ENCODE measurements at regions not wholly inside any gene's neighbourhood (a gene's known extent, or its start where the extent isn't known, plus 50 kb on each side); places are given as distances from the start of the nearest gene placed in this dataset.
A peak's percentile ranks its signal among the peaks of the same experiment; 100 is the strongest.

GRCh38 chr5:68565427-68565826 is 349.9 kb downstream of the PIK3R1 start:
- no peak for DNase-seq (ENCODE audit: low read depth in 2 of 2)

- no peak for DNase-seq (ENCODE audit: low read depth in 2 of 2)
Measured at GRCh38 chr5:68576805-68577204, 361.2 kb downstream of the PIK3R1 start.

GRCh38 chr5:68582284-68582683 is 366.7 kb downstream of the PIK3R1 start:
- DNase-seq (ENCODE audit: low read depth in 2 of 2), result no peak

- no peak for DNase-seq (ENCODE audit: low read depth in 2 of 2)
Measured at GRCh38 chr5:68587171-68587570, 371.6 kb downstream of the PIK3R1 start.

GRCh38 chr5:68591850-68592249 is 376.3 kb downstream of the PIK3R1 start:
- no peak for DNase-seq (ENCODE audit: low read depth in 2 of 2)

- no peak for DNase-seq (ENCODE audit: low read depth in 2 of 2)
Measured at GRCh38 chr5:68592351-68592750, 376.8 kb downstream of the PIK3R1 start.

- DNase-seq (ENCODE audit: low read depth in 2 of 2), result no peak
Measured at GRCh38 chr5:68593211-68593671, 377.7 kb downstream of the PIK3R1 start.

- DNase-seq (ENCODE audit: low read depth in 2 of 2), result no peak
Measured at GRCh38 chr5:68612972-68613371, 397.4 kb downstream of the PIK3R1 start.

GRCh38 chr5:68618501-68618900 is 402.9 kb downstream of the PIK3R1 start:
- DNase-seq (ENCODE audit: low read depth in 2 of 2), result no peak

GRCh38 chr5:68627001-68627400 is 411.4 kb downstream of the PIK3R1 start:
- no peak for DNase-seq (ENCODE audit: low read depth in 2 of 2)

- no peak for DNase-seq (ENCODE audit: low read depth in 2 of 2)
Measured at GRCh38 chr5:68628082-68628814, 412.7 kb downstream of the PIK3R1 start.

- DNase-seq (ENCODE audit: low read depth in 2 of 2), result no peak
Measured at GRCh38 chr5:68630354-68630753, 414.8 kb downstream of the PIK3R1 start.

GRCh38 chr5:68631884-68632283 is 416.3 kb downstream of the PIK3R1 start:
- DNase-seq (ENCODE audit: low read depth in 2 of 2), result no peak

GRCh38 chr5:68641211-68641610 is 425.7 kb downstream of the PIK3R1 start:
- no peak for DNase-seq (ENCODE audit: low read depth in 2 of 2)

- no peak for DNase-seq (ENCODE audit: low read depth in 2 of 2)
Measured at GRCh38 chr5:68643064-68643463, 427.5 kb downstream of the PIK3R1 start.

GRCh38 chr5:68644971-68645370 is 429.4 kb downstream of the PIK3R1 start:
- DNase-seq (ENCODE audit: low read depth in 2 of 2), result no peak

- no peak for DNase-seq (ENCODE audit: low read depth in 2 of 2)
Measured at GRCh38 chr5:68646144-68646543, 430.6 kb downstream of the PIK3R1 start.

- no peak for DNase-seq (ENCODE audit: low read depth in 2 of 2)
Measured at GRCh38 chr5:68647743-68648142, 432.2 kb downstream of the PIK3R1 start.

- no peak for DNase-seq (ENCODE audit: low read depth in 2 of 2)
Measured at GRCh38 chr5:68648944-68649857, 433.6 kb downstream of the PIK3R1 start.

- DNase-seq (ENCODE audit: low read depth in 2 of 2), result peak; percentile 49 to 55
Measured at GRCh38 chr5:68652534-68652965, 437.0 kb downstream of the PIK3R1 start.

- DNase-seq (ENCODE audit: low read depth in 2 of 2), result no peak
Measured at GRCh38 chr5:68653471-68653870, 437.9 kb downstream of the PIK3R1 start.

- DNase-seq (ENCODE audit: low read depth in 2 of 2), result peak; percentile 40 to 48
Measured at GRCh38 chr5:68657055-68657961, 436.5 kb upstream of the SLC30A5 start.

All from fibroblast of skin of left biceps (primary cell).